ENCODE measurements at regions not wholly inside any gene's neighbourhood (a gene's known extent, or its start where the extent isn't known, plus 50 kb on each side); places are given as distances from the start of the nearest gene placed in this dataset.

DNA sequence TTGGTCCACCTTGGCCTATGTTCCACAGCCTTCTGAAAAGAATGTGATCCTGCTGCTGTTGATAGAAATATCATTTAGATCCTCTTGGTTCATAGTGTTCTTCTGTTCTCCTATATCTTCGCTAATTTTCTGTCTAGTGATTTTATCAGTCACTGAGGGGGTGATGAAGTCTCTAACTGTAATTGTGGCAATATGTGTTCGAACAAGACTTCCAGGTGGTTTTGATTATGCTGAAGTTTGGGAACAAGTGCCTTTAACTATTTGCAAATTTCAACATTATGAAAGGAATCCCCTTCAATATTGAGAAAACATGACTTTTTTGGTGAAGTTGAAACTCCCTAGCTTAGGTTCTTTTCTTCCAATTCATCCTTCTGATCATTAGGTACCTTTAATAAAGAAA lies 140.4 kb downstream of the MTX2 start:
- no peak overlapping the region for H3K27ac ChIP-seq (ENCODE audit: low read depth, low read length)
- WGBS (ENCODE audit: extremely low coverage, insufficient coverage, low lambda C conversion rate), result no CpG with 5 or more reads among the region's 2 CpGs
- no peak overlapping the region for H3K18ac ChIP-seq (ENCODE audit: low read length)
- H3K56ac ChIP-seq (ENCODE audit: low read length), result no peak overlapping the region
- no peak overlapping the region for H4K8ac ChIP-seq (ENCODE audit: low read depth, low read length)
- DNase-seq, result no peak
- H3K9ac ChIP-seq (ENCODE audit: low read length), result no peak overlapping the region
- H3K27me3 ChIP-seq (ENCODE audit: insufficient read depth, low read length, poor library complexity), result no peaks in the 10 kb centered on the region
- H2AK5ac ChIP-seq (ENCODE audit: low read length), result no peak overlapping the region
- H3K4me3 ChIP-seq (ENCODE audit: low read length), result no peak overlapping the region
- no peak overlapping the region for H3K23ac ChIP-seq (ENCODE audit: low read length)
- H3K36me3 ChIP-seq (ENCODE audit: control insufficient read depth, insufficient read depth, low read length), result no peaks in the 10 kb centered on the region
- H2BK15ac ChIP-seq (replicated peaks; ENCODE audit: low read depth), result no peak overlapping the region
- no peaks in the 10 kb centered on the region for H3K79me2 ChIP-seq (ENCODE audit: control insufficient read depth, insufficient read depth, low read length)
- no peak overlapping the region for H2BK120ac ChIP-seq (ENCODE audit: low read depth, low read length)
- H3K4me1 ChIP-seq (ENCODE audit: control insufficient read depth, low read depth, low read length), result no peaks in the 10 kb centered on the region
- H3K4me2 ChIP-seq (ENCODE audit: low read length), result no peak overlapping the region
- no peak overlapping the region for H2BK5ac ChIP-seq (ENCODE audit: low read length)
- no peaks in the 10 kb centered on the region for H3K79me1 ChIP-seq (ENCODE audit: low read length)
- H4K5ac ChIP-seq (ENCODE audit: low read length), result no peak overlapping the region
- no peak overlapping the region for H3K4ac ChIP-seq (ENCODE audit: low read depth, low read length)

DNA sequence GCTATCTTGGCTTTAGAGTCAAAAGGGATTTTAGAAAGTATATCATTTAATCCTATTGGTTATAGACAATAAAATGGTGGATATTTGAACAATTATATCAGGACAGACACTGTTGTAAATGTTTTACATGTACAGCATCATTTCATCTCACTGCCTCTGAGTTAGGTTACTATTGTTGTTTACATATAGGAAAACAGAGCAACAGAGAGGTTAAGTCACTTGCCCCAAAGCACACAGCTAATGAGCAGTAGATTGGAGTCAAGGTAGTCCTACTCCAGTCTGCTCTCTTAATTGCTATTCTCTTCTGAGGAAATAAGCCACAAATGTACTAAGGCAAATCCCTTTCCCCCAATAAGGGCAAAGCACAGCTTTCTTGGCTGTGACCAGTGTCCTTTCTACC lies 142.9 kb downstream of the MTX2 start:
- Histone ChIP-seq H3K4me1 (ENCODE audit: control insufficient read depth, low read depth, low read length) (no peaks in the 10 kb centered on the region), H3K4ac (ENCODE audit: low read depth, low read length) (no peak overlapping the region), H3K18ac (ENCODE audit: low read length) (no peak overlapping the region), H3K27ac (ENCODE audit: low read depth, low read length) (no peak overlapping the region), H3K36me3 (ENCODE audit: control insufficient read depth, insufficient read depth, low read length) (no peaks in the 10 kb centered on the region), H3K79me2 (ENCODE audit: control insufficient read depth, insufficient read depth, low read length) (no peaks in the 10 kb centered on the region), H3K4me3 (ENCODE audit: low read length) (no peak overlapping the region), H2BK5ac (ENCODE audit: low read length) (no peak overlapping the region), H3K27me3 (ENCODE audit: insufficient read depth, low read length, poor library complexity) (no peaks in the 10 kb centered on the region), H4K5ac (ENCODE audit: low read length) (no peak overlapping the region), H3K56ac (ENCODE audit: low read length) (no peak overlapping the region), H3K23ac (ENCODE audit: low read length) (no peak overlapping the region), H2BK120ac (ENCODE audit: low read depth, low read length) (no peak overlapping the region), H2AK5ac (ENCODE audit: low read length) (no peak overlapping the region), H2BK15ac (replicated peaks; ENCODE audit: low read depth) (no peak overlapping the region), H3K4me2 (ENCODE audit: low read length) (no peak overlapping the region), H3K79me1 (ENCODE audit: low read length) (no peaks in the 10 kb centered on the region), H4K8ac (ENCODE audit: low read depth, low read length) (no peak overlapping the region), H3K9ac (ENCODE audit: low read length) (no peak overlapping the region)
- no peak for DNase-seq

DNA sequence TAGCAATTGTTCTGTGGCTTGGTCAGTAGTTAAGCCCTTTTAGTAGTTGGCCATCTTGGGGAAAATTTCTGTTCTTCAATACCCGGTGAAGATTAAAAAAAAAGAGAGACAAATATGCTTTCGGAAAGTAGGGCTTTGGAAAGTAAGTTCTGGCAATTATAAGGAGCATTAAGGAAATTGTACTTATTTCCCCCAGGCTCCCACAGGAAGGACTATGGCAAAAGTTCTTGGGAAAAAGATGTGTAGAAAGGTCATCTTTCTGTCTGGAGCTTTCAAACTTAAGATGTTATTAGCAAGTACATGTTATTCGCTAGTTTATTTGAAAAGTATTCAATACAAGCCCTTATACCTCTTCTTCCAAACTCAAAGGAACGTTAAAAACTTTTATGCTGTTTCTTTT lies 144.5 kb downstream of the MTX2 start:
- no peak overlapping the region for H3K4ac ChIP-seq (ENCODE audit: low read depth, low read length)
- H2BK120ac ChIP-seq (ENCODE audit: low read depth, low read length), result no peak overlapping the region
- no peak overlapping the region for H2AK5ac ChIP-seq (ENCODE audit: low read length)
- no peak overlapping the region for H2BK5ac ChIP-seq (ENCODE audit: low read length)
- no peak overlapping the region for H4K8ac ChIP-seq (ENCODE audit: low read depth, low read length)
- no CpG with 5 or more reads among the region's 4 CpGs for WGBS (ENCODE audit: extremely low coverage, insufficient coverage, low lambda C conversion rate)
- H3K36me3 ChIP-seq (ENCODE audit: control insufficient read depth, insufficient read depth, low read length), result no peaks in the 10 kb centered on the region
- no peak overlapping the region for H4K5ac ChIP-seq (ENCODE audit: low read length)
- no peak overlapping the region for H2BK15ac ChIP-seq (replicated peaks; ENCODE audit: low read depth)
- H3K56ac ChIP-seq (ENCODE audit: low read length), result no peak overlapping the region
- no peak overlapping the region for H3K4me2 ChIP-seq (ENCODE audit: low read length)
- no peak overlapping the region for H3K18ac ChIP-seq (ENCODE audit: low read length)
- H3K79me1 ChIP-seq (ENCODE audit: low read length), result no peaks in the 10 kb centered on the region
- no peaks in the 10 kb centered on the region for H3K79me2 ChIP-seq (ENCODE audit: control insufficient read depth, insufficient read depth, low read length)
- H3K27ac ChIP-seq (ENCODE audit: low read depth, low read length), result no peak overlapping the region
- no peak overlapping the region for H3K9ac ChIP-seq (ENCODE audit: low read length)
- H3K4me1 ChIP-seq (ENCODE audit: control insufficient read depth, low read depth, low read length), result no peaks in the 10 kb centered on the region
- no peaks in the 10 kb centered on the region for H3K27me3 ChIP-seq (ENCODE audit: insufficient read depth, low read length, poor library complexity)
- H3K23ac ChIP-seq (ENCODE audit: low read length), result no peak overlapping the region
- DNase-seq, result no peak
- H3K4me3 ChIP-seq (ENCODE audit: low read length), result no peak overlapping the region

DNA sequence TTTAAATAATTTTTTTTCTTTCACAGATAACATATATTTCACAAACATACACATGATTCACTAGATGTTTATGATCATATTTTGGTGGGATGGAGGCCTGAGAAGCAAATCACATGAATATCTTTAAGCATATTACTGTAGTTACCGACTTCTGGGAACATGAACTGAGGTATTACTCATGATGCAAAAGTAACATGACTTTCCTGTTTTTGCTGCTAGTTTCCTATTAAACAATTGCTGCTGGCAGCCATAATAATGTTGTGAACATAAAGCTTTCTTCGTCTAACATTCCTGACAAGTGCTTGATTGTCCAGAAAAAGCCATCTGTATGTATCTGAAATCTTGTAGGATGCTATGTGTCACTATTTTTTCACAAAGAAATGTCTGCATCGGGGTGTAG lies 145.4 kb downstream of the MTX2 start:
- H2BK120ac ChIP-seq (ENCODE audit: low read depth, low read length), result no peak overlapping the region
- H3K4me1 ChIP-seq (ENCODE audit: control insufficient read depth, low read depth, low read length), result no peaks in the 10 kb centered on the region
- no peak overlapping the region for H2BK15ac ChIP-seq (replicated peaks; ENCODE audit: low read depth)
- H3K18ac ChIP-seq (ENCODE audit: low read length), result no peak overlapping the region
- H2BK5ac ChIP-seq (ENCODE audit: low read length), result no peak overlapping the region
- no peak overlapping the region for H3K56ac ChIP-seq (ENCODE audit: low read length)
- no peaks in the 10 kb centered on the region for H3K36me3 ChIP-seq (ENCODE audit: control insufficient read depth, insufficient read depth, low read length)
- no peaks in the 10 kb centered on the region for H3K27me3 ChIP-seq (ENCODE audit: insufficient read depth, low read length, poor library complexity)
- no peak overlapping the region for H3K4me3 ChIP-seq (ENCODE audit: low read length)
- no peak overlapping the region for H3K27ac ChIP-seq (ENCODE audit: low read depth, low read length)
- H4K5ac ChIP-seq (ENCODE audit: low read length), result no peak overlapping the region
- WGBS (ENCODE audit: extremely low coverage, insufficient coverage, low lambda C conversion rate), result no CpG with 5 or more reads among the region's 3 CpGs
- no peak overlapping the region for H3K4me2 ChIP-seq (ENCODE audit: low read length)
- no peaks in the 10 kb centered on the region for H3K79me1 ChIP-seq (ENCODE audit: low read length)
- H3K23ac ChIP-seq (ENCODE audit: low read length), result no peak overlapping the region
- H3K9ac ChIP-seq (ENCODE audit: low read length), result no peak overlapping the region
- H4K8ac ChIP-seq (ENCODE audit: low read depth, low read length), result no peak overlapping the region
- H3K4ac ChIP-seq (ENCODE audit: low read depth, low read length), result no peak overlapping the region
- H2AK5ac ChIP-seq (ENCODE audit: low read length), result no peak overlapping the region
- no peaks in the 10 kb centered on the region for H3K79me2 ChIP-seq (ENCODE audit: control insufficient read depth, insufficient read depth, low read length)
- no peak for DNase-seq

DNA sequence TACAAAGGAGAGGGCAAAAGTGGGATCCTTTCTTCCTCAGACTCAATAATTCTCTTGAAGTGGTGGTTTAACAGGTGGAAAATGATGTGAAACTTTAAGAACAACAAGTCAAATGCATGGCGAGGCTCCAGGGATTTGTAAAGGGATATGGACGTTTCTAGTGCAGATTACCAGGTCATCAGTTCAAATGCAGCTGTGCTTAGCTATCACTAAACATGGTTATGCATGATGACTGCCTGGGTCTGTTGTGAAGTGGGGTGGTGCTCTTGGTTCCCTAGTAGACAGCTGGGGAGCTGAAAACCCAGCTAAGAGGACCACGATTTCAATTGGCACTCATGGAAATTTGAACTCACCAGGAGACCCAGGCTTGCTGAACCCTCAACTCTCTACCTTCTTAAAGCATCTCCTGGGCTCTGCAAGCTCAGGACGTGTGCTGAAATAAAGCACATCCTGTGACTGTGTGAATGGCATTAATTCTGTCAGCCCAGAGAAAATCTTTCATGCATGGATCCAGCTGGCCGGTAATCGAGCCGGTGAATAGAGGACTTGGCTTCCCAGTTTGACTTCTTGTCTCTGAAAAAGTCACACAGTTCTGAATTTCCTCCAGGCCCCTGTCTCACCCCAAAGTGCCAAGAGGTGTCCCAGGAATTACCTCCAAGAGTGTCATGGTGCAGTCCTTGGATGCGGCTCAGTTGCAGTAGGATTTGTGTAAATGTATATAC lies 146.1 kb downstream of the MTX2 start:
- H3K23ac ChIP-seq (ENCODE audit: low read length), result no peak overlapping the region
- no peak overlapping the region for H3K56ac ChIP-seq (ENCODE audit: low read length)
- no peak overlapping the region for H2BK5ac ChIP-seq (ENCODE audit: low read length)
- H3K18ac ChIP-seq (ENCODE audit: low read length), result no peak overlapping the region
- no peak overlapping the region for H4K8ac ChIP-seq (ENCODE audit: low read depth, low read length)
- no peaks in the 10 kb centered on the region for H3K79me2 ChIP-seq (ENCODE audit: control insufficient read depth, insufficient read depth, low read length)
- H3K4ac ChIP-seq (ENCODE audit: low read depth, low read length), result no peak overlapping the region
- H3K36me3 ChIP-seq (ENCODE audit: control insufficient read depth, insufficient read depth, low read length), result no peaks in the 10 kb centered on the region
- no peak overlapping the region for H3K4me2 ChIP-seq (ENCODE audit: low read length)
- H3K27me3 ChIP-seq (ENCODE audit: insufficient read depth, low read length, poor library complexity), result no peaks in the 10 kb centered on the region
- no CpG with 5 or more reads among the region's 8 CpGs for WGBS (ENCODE audit: extremely low coverage, insufficient coverage, low lambda C conversion rate)
- H3K27ac ChIP-seq (ENCODE audit: low read depth, low read length), result no peak overlapping the region
- H4K5ac ChIP-seq (ENCODE audit: low read length), result no peak overlapping the region
- no peak overlapping the region for H2BK15ac ChIP-seq (replicated peaks; ENCODE audit: low read depth)
- no peak overlapping the region for H2AK5ac ChIP-seq (ENCODE audit: low read length)
- H3K4me1 ChIP-seq (ENCODE audit: control insufficient read depth, low read depth, low read length), result no peaks in the 10 kb centered on the region
- H3K9ac ChIP-seq (ENCODE audit: low read length), result no peak overlapping the region
- no peak for DNase-seq
- no peak overlapping the region for H2BK120ac ChIP-seq (ENCODE audit: low read depth, low read length)
- H3K79me1 ChIP-seq (ENCODE audit: low read length), result no peaks in the 10 kb centered on the region
- H3K4me3 ChIP-seq (ENCODE audit: low read length), result no peak overlapping the region

DNA sequence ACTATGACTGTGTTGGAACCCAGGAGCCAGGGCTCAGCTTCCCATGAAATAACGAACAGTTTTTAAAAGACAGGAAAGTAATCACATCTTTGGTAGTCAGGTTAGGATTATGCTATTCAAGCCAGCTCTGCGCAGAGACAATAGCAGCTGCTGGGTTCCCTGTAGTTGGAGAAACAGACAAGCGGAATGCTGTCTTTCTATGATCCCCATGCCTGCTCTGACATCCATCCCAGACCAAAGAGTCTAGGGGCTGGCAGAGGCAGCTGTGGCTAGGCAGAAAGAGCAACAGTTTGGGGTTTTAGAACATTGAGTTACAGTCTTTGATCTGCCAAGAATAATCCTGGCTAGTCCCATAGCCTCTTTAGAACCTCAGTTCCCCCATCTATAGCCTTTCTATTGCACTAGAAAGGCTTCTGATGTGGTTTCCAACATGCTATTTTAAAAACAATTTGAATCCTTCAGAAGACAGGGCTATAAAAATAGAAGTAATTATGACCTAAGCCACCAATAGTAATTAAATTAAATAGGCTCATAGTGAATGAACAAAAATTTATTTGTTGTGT lies 146.8 kb downstream of the MTX2 start:
- no peak overlapping the region for H2BK120ac ChIP-seq (ENCODE audit: low read depth, low read length)
- H2AK5ac ChIP-seq (ENCODE audit: low read length), result no peak overlapping the region
- H3K79me2 ChIP-seq (ENCODE audit: control insufficient read depth, insufficient read depth, low read length), result no peaks in the 10 kb centered on the region
- no peak overlapping the region for H3K9ac ChIP-seq (ENCODE audit: low read length)
- H3K4me3 ChIP-seq (ENCODE audit: low read length), result no peak overlapping the region
- H3K4me2 ChIP-seq (ENCODE audit: low read length), result no peak overlapping the region
- no peak overlapping the region for H2BK5ac ChIP-seq (ENCODE audit: low read length)
- H3K18ac ChIP-seq (ENCODE audit: low read length), result no peak overlapping the region
- H3K27me3 ChIP-seq (ENCODE audit: insufficient read depth, low read length, poor library complexity), result no peaks in the 10 kb centered on the region
- no peak overlapping the region for H3K4ac ChIP-seq (ENCODE audit: low read depth, low read length)
- no peak overlapping the region for H3K56ac ChIP-seq (ENCODE audit: low read length)
- no peaks in the 10 kb centered on the region for H3K79me1 ChIP-seq (ENCODE audit: low read length)
- WGBS (ENCODE audit: extremely low coverage, insufficient coverage, low lambda C conversion rate), result no CpG with 5 or more reads among the region's 3 CpGs
- H3K27ac ChIP-seq (ENCODE audit: low read depth, low read length), result no peak overlapping the region
- no peak overlapping the region for H3K23ac ChIP-seq (ENCODE audit: low read length)
- H3K36me3 ChIP-seq (ENCODE audit: control insufficient read depth, insufficient read depth, low read length), result no peaks in the 10 kb centered on the region
- no peak overlapping the region for H4K5ac ChIP-seq (ENCODE audit: low read length)
- DNase-seq, result no peak
- H3K4me1 ChIP-seq (ENCODE audit: control insufficient read depth, low read depth, low read length), result no peaks in the 10 kb centered on the region
- no peak overlapping the region for H4K8ac ChIP-seq (ENCODE audit: low read depth, low read length)
- no peak overlapping the region for H2BK15ac ChIP-seq (replicated peaks; ENCODE audit: low read depth)
